Retina (tissue), 1 donor: ENCODE measurements at regions not wholly inside any gene's neighbourhood (a gene's known extent, or its start where the extent isn't known, plus 50 kb on each side); places are given as distances from the start of the nearest gene placed in this dataset.
"Not testable (repeated sequence)": the region's sequence is repeated elsewhere in the genome, so short reads cannot be mapped to it uniquely, and the experiment has no call there.

Experiments
- DNase-seq: peaks from one replicate; pipeline ENCODE4 v3.0.0-alpha.2; 2016

- no peak for DNase-seq
These were observed 426.5 kb downstream of the IRX1 start for GRCh38 chr5:4022056-4022670.

- no peak for DNase-seq
These were observed 427.6 kb downstream of the IRX1 start for GRCh38 chr5:4023091-4023752.

- DNase-seq, result no peak
These were observed 428.2 kb downstream of the IRX1 start for GRCh38 chr5:4023753-4024335.

GRCh38 chr5:4027088-4027734 is 431.6 kb downstream of the IRX1 start:
- DNase-seq, result no peak

- DNase-seq, result no peak
These were observed 432.8 kb downstream of the IRX1 start for GRCh38 chr5:4028384-4028783.

- DNase-seq, result not testable (repeated sequence)
These were observed 437.9 kb downstream of the IRX1 start for GRCh38 chr5:4033546-4033945.

- no peak for DNase-seq
These were observed 441.2 kb downstream of the IRX1 start for GRCh38 chr5:4036861-4037260.

- DNase-seq, result no peak
These were observed 443.4 kb downstream of the IRX1 start for GRCh38 chr5:4038994-4039393.

GRCh38 chr5:4042311-4042710 is 446.7 kb downstream of the IRX1 start:
- no peak for DNase-seq

- no peak for DNase-seq
These were observed 447.5 kb downstream of the IRX1 start for GRCh38 chr5:4043135-4043534.

- no peak for DNase-seq
These were observed 449.2 kb downstream of the IRX1 start for GRCh38 chr5:4044881-4045280.

- no peak for DNase-seq
These were observed 452.8 kb downstream of the IRX1 start for GRCh38 chr5:4048398-4048797.

GRCh38 chr5:4050203-4050602 is 454.6 kb downstream of the IRX1 start:
- no peak for DNase-seq

- no peak for DNase-seq
These were observed 457.5 kb downstream of the IRX1 start for GRCh38 chr5:4053136-4053535.

- no peak for DNase-seq
These were observed 458.5 kb downstream of the IRX1 start for GRCh38 chr5:4054092-4054491.

- DNase-seq, result no peak
These were observed 463.3 kb downstream of the IRX1 start for GRCh38 chr5:4058899-4059298.

GRCh38 chr5:4065472-4066320 is 470.1 kb downstream of the IRX1 start:
- DNase-seq, result no peak

- no peak for DNase-seq
These were observed 472.5 kb downstream of the IRX1 start for GRCh38 chr5:4068171-4068570.

GRCh38 chr5:4078544-4078943 is 482.9 kb downstream of the IRX1 start:
- no peak for DNase-seq

GRCh38 chr5:4079831-4080230 is 484.2 kb downstream of the IRX1 start:
- DNase-seq, result no peak

GRCh38 chr5:4080370-4080769 is 484.7 kb downstream of the IRX1 start:
- DNase-seq, result no peak

- no peak for DNase-seq
These were observed 485.4 kb downstream of the IRX1 start for GRCh38 chr5:4081059-4081458.

GRCh38 chr5:4081466-4081865 is 485.8 kb downstream of the IRX1 start:
- no peak for DNase-seq
